Testis (tissue), 2 donors: ENCODE measurements at regions not wholly inside any gene's neighbourhood (a gene's known extent, or its start where the extent isn't known, plus 50 kb on each side); places are given as distances from the start of the nearest gene placed in this dataset.
"Not testable (repeated sequence)": the region's sequence is repeated elsewhere in the genome, so short reads cannot be mapped to it uniquely, and the experiment has no call there.

ENCODE experiments used
- DNase-seq: peaks from one replicate; pipeline ENCODE4 v3.0.0-alpha.2; 2019
- H3K27ac ChIP-seq, 2 donors: fragments of 200-600 bp; sonication (generic); one replicate each; pipeline ENCODE4 v1.5.1; 2019
- H3K27me3 ChIP-seq: fragments of 200-600 bp; sonication (generic); one replicate; pipeline ENCODE4 v1.5.1; 2019
- H3K36me3 ChIP-seq: fragments of 200-600 bp; sonication (generic); one replicate; pipeline ENCODE4 v1.5.1; 2017; ENCODE audit warnings: low read depth; ENCODE audit errors: missing control alignments
- H3K4me1 ChIP-seq: fragments of 200-600 bp; sonication (generic); one replicate; pipeline ENCODE4 v1.5.1; 2019
- H3K4me3 ChIP-seq, 2 donors: fragments of 200-600 bp; sonication (generic); one replicate each; pipeline ENCODE4 v1.5.1; 2017 to 2019
- H3K9me3 ChIP-seq: fragments of 200-600 bp; sonication (generic); one replicate; pipeline ENCODE4 v1.5.1; 2017
- CTCF ChIP-seq, 3 experiments: fragments of 450-650 bp in 2 of 3; fragments of 200-600 bp in 1 of 3; sonication (generic) in 1 of 3; IDR thresholded peaks; one replicate each; pipeline ENCODE4 v1.5.1; 2016 to 2019; ENCODE audit warnings: antibody characterized with exemption in 3 of 3, mild to moderate bottlenecking in 2 of 3, moderate library complexity in 1 of 3
- POLR2A ChIP-seq: fragments of 450-650 bp; IDR thresholded peaks from one replicate; pipeline ENCODE4 v1.6.1; 2017; ENCODE audit warnings: antibody characterized with exemption, mild to moderate bottlenecking, moderate library complexity
- WGBS, 2 donors: methylation state at CpG; one replicate each; pipeline ENCODE4 v1.1.5; 2018; 5-methylcytosine and 5-hydroxymethylcytosine counted together
- intact Hi-C: fragments of 100-400 bp; cut with DNase I; formaldehyde crosslinking; loops from one replicate; pipeline ENCODE4 v1.15.1; 2023; ENCODE audit warnings: low total_unique reads

DNA sequence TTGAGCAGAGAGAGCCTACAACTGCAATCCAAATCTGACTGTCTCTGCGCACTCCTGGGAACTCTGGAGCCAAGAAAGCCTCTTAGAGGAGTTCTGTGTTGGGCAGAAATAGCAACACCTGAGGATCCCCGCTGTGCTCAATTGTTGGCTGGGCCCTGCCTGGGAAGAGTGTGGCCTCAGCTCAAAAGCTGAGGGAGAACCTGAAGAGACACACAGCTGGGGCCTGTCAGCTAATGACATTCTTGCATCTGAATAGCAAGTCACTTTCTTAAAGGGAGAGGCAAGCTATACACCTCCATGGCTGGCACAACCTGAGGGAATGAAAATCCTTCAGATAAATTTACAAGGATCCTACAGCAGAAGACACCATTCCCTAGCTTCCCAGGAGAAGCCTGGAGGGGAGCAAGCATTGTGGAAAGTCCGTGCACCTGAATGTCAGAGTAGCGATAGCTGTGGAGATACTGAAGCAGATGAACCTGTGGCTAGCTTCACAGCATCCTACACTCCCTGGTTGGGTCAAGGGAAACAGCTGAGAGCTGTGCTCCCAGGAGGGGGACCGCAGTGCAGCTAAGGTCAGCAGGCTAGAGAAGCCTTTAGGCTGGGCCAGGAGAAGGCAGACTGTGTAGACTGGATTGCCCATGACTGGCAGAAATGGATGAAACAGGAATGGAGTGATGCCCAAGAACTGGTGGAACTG lies 159.9 kb upstream of the PFN2 start:
- H3K9me3 ChIP-seq: no peaks in the 10 kb centered on the region
- no peaks in the 10 kb centered on the region for H3K27me3 ChIP-seq
- TF ChIP-seq CTCF (IDR thresholded peaks at IDR 0.05) (no peak), POLR2A (no peak)
- no peak for DNase-seq
- H3K36me3 ChIP-seq: no peaks in the 10 kb centered on the region
- no peak overlapping the region for H3K4me3 ChIP-seq
- H3K4me1 ChIP-seq: no peaks in the 10 kb centered on the region
- intact Hi-C loops: no loop called here
- no peak overlapping the region for H3K27ac ChIP-seq
- WGBS, 2 donors: 93 to 96% methylated on average over 4 of the region's 5 CpGs

DNA sequence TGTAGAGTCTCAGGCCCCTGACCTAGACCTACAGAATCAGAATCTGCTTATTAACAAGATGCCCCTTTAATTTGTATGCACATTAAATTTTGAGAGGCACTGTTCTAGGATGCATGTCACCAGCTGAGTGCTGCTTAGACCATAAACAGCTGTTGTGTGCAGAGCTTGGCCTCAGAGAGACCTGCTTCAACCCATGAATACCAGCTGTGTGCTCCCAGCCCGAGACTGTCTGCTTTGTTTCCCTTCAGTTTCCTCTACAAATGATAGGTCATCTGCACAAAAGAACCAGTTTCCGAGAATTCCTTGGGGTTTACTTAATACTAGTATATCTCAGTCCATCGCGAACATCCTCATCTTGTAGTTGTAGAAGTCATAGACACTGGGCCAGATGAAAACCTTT lies 158.5 kb upstream of the PFN2 start:
- H3K36me3 ChIP-seq: no peaks in the 10 kb centered on the region
- no peak overlapping the region for H3K27ac ChIP-seq
- no peaks in the 10 kb centered on the region for H3K9me3 ChIP-seq
- DNase-seq: no peak
- no peaks in the 10 kb centered on the region for H3K4me1 ChIP-seq
- no peaks in the 10 kb centered on the region for H3K27me3 ChIP-seq
- WGBS, 2 donors: 76 to 84% methylated on average over 4 of the region's 4 CpGs
- H3K4me3 ChIP-seq: no peak overlapping the region
- intact Hi-C loops: no loop called here
- TF ChIP-seq CTCF (IDR thresholded peaks at IDR 0.05) (no peak), POLR2A (no peak)

GRCh38 chr3:150128126-150128525 lies 157.4 kb upstream of the PFN2 start:
- 60 to 75% methylated on average over 3 of the region's 3 CpGs for WGBS, 2 donors
- intact Hi-C loops: no loop called here
- no peak for DNase-seq
- Histone ChIP-seq H3K4me1 (no peaks in the 10 kb centered on the region), H3K9me3 (no peaks in the 10 kb centered on the region), H3K27me3 (no peaks in the 10 kb centered on the region), H3K36me3 (no peaks in the 10 kb centered on the region), H3K27ac (no peak overlapping the region), H3K4me3 (no peak overlapping the region)
- TF ChIP-seq POLR2A: no peak
- TF ChIP-seq CTCF (IDR thresholded peaks at IDR 0.05): no peak

- no peak for DNase-seq
- Histone ChIP-seq H3K27ac (no peak overlapping the region), H3K4me3 (no peak overlapping the region), H3K9me3 (no peaks in the 10 kb centered on the region), H3K4me1 (no peaks in the 10 kb centered on the region), H3K36me3 (no peaks in the 10 kb centered on the region), H3K27me3 (no peaks in the 10 kb centered on the region)
- TF ChIP-seq CTCF (IDR thresholded peaks at IDR 0.05) (no peak), POLR2A (no peak)
- intact Hi-C loops: no loop called here
- WGBS, 2 donors: 78 to 90% methylated on average over 7 of the region's 7 CpGs
These were observed 156.4 kb upstream of the PFN2 start for GRCh38 chr3:150127011-150127490.

DNA sequence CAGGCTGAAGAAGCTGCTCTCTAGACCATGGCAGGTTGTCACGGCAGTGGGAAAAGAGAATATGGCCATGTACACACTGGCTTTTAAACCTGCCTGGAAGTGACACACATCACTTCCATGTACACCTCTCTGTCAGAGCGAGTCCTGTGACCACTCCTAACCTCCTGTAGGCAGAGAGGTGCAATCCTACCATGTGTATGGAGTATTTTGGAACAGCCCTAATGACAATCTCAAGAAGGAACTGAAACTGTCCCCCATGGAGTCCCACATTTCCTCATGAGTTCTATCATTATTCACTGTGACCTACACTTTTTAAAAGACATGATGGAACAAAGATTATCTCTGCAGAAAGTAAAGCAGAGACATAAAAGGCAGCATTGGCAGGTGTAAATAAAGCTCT lies 153.4 kb upstream of the PFN2 start:
- DNase-seq: no peak
- intact Hi-C loops: no loop called here
- no peaks in the 10 kb centered on the region for H3K27me3 ChIP-seq
- no peaks in the 10 kb centered on the region for H3K36me3 ChIP-seq
- no peaks in the 10 kb centered on the region for H3K4me1 ChIP-seq
- WGBS, 2 donors: 74 to 89% methylated on average over 2 of the region's 2 CpGs
- H3K9me3 ChIP-seq: no peaks in the 10 kb centered on the region
- TF ChIP-seq POLR2A: no peak
- no peak for TF ChIP-seq CTCF (IDR thresholded peaks at IDR 0.05)
- no peak overlapping the region for H3K27ac ChIP-seq
- no peak overlapping the region for H3K4me3 ChIP-seq

- 73 to 77% methylated on average over 2 of the region's 2 CpGs for WGBS, 2 donors
- H3K9me3 ChIP-seq, H3K36me3 ChIP-seq, DNase-seq, H3K27ac ChIP-seq, H3K4me1 ChIP-seq, H3K4me3 ChIP-seq, H3K27me3 ChIP-seq, intact Hi-C loops: not testable (repeated sequence)
These were observed 152.6 kb upstream of the PFN2 start for GRCh38 chr3:150123249-150123648.
